ENCODE measurements at regions not wholly inside any gene's neighbourhood (a gene's known extent, or its start where the extent isn't known, plus 50 kb on each side); places are given as distances from the start of the nearest gene placed in this dataset.
"Not testable (repeated sequence)": the region's sequence is repeated elsewhere in the genome, so short reads cannot be mapped to it uniquely, and the experiment has no call there.

GRCh38 chr3:177358091-177358976 is 161.1 kb upstream of the TBL1XR1 start:
- peak; percentile 92 for DNase-seq (ENCODE audit: low spot score)

- DNase-seq (ENCODE audit: low spot score), result peak; percentile 51
Measured at GRCh38 chr3:177358977-177359592, 161.8 kb upstream of the TBL1XR1 start.

GRCh38 chr3:177359593-177360357 is 162.5 kb upstream of the TBL1XR1 start:
- DNase-seq (ENCODE audit: low spot score), result peak; percentile 99

DNA sequence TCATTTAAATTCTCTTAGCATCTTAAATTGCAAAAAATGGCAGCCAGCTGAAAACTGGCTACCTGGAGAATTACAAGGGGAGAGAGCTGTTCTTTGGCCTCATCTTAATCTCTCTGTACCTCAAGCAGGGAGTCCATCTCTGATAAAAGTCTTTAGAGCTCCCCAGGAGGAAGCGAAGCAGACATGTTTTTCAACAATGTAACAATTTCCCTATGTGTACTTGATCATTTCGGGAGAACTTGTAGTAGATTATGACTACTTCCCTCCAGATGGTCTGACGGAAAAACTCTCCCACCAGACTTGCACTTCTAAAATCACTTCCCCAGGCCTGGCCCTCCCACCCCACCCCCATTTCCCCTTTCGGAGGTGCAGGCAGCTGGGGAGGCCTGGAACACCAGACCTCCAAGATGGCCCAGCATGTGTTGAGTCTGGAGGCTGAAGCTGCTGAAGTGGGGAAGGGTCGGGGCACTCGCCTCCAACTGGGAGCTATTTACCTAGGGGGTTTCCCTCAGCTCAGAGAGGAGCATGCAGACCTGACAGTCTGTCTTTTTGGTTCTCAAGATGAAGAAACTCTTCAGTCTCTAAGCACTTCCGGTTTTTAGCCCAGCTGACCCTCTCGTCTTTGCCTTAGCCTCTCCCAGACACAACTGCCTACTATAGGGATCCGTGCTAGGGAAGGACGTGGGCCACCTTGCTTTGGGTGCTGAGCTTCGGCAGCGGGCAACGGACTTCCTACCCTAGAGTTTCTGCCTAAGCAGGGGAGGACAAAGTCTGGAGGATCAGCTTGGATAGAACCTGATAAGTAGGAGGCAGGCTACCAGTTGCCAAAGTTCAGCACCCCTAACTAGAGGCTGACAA is 164.0 kb upstream of the TBL1XR1 start:
- DNase-seq (ENCODE audit: low spot score), result no peak

- DNase-seq (ENCODE audit: low spot score), result no peak
Measured at GRCh38 chr3:177362626-177363025, 165.3 kb upstream of the TBL1XR1 start.

DNA sequence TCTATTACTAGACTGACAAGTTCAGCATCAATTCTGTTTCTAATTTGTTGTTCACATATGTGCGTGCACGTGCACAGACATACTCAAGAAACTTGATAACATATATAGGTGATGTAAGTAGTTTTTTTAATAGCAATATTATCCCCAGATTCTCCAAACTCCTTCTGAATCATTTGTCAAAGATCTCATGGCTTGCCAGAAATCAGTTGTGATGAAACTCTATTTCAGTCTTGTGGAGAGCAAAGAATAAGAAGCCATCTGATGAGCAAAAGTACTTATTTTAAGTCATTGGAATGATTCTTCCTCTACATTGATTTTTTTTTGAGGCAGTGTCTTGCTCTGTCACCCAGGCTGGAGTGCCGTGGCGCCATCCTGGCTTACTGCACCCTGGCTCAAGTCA is 167.0 kb upstream of the TBL1XR1 start:
- no peak for DNase-seq (ENCODE audit: low spot score)

GRCh38 chr3:177365294-177365693 is 168.0 kb upstream of the TBL1XR1 start:
- DNase-seq (ENCODE audit: low spot score), result not testable (repeated sequence)

- no peak for DNase-seq (ENCODE audit: low spot score)
Measured at GRCh38 chr3:177367788-177368187, 170.5 kb upstream of the TBL1XR1 start.

GRCh38 chr3:177370246-177370822 is 173.1 kb upstream of the TBL1XR1 start:
- DNase-seq (ENCODE audit: low spot score), result no peak

GRCh38 chr3:177371146-177371545 is 173.9 kb upstream of the TBL1XR1 start:
- no peak for DNase-seq (ENCODE audit: low spot score)

DNA sequence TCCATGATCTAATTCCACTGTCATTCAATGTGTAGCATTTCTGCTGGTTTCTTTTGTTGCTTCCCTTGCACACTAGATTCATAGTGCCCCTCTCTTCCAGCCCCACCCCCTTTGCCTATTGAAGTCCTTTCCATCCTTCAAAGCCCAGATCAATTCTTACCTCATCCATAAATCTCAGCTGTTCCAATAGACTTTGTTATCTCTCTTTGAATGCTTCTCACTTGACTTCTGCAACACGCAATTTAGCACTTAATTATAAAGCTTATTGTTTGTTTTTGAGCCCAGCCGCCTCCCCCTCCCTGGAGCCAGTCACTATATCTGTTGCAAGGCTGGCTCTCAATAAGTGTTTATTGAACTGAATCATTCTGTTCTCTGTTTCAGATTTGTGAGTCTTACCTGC is 174.6 kb upstream of the TBL1XR1 start:
- no peak for DNase-seq (ENCODE audit: low spot score)

DNA sequence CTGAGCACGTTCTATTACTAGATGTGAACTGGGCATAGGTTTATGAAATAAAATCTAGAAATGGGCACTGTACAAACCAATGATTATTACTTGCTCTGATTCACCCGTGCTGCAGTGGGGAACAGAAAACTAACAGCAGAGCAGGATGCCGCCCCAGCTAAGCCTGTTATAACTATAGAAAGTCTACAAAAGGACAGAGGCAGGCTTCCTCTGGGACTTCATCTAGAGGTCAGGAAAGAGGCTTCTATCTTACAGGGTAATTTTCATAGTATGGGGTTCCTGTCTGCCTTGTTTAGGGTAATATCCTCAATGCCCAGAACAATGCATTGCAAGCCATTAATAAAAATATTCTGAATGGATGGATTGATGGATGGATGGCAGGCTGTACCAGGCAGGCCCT is 177.0 kb upstream of the TBL1XR1 start:
- no peak for DNase-seq (ENCODE audit: low spot score)

DNA sequence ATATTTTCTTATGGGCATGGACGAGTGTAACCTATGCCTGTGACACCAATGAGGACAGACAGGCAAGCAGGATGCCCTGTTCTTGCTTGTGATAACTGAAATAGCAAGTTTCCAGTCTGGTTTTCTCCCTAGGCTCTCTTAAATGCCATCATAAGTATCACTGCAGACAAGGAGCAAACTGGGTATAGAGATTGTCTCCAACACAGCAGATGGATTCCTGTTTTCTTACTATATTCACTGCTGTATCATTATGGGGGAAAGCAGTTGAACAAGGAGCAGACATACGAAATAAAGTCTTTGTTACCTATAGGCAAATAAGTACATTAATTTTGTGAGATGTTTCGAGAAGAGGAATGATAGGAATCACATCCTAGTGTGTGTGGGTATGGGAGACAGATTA is 178.0 kb upstream of the TBL1XR1 start:
- no peak for DNase-seq (ENCODE audit: low spot score)

DNA sequence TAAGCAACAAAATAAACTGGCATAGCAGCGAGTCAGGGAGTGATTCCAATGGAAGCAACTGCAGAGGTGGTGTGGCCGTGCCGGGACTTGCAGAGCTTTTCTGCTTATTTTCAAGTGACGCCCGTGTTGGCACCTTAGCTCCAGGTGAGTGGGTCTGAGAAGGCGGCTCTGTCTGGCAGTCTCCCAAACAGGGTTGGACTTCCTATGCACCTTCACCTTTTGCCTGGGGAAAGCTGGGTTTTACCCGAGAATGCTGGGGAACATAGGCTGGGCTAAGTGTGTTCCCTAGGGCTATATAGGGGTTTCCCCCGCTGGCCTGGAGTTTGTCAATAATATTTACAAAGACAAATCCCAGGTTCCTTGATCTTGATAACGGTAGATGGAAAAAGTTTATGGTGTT is 179.9 kb upstream of the TBL1XR1 start:
- DNase-seq (ENCODE audit: low spot score), result no peak

GRCh38 chr3:177378168-177378567 is 180.9 kb upstream of the TBL1XR1 start:
- no peak for DNase-seq (ENCODE audit: low spot score)

DNA sequence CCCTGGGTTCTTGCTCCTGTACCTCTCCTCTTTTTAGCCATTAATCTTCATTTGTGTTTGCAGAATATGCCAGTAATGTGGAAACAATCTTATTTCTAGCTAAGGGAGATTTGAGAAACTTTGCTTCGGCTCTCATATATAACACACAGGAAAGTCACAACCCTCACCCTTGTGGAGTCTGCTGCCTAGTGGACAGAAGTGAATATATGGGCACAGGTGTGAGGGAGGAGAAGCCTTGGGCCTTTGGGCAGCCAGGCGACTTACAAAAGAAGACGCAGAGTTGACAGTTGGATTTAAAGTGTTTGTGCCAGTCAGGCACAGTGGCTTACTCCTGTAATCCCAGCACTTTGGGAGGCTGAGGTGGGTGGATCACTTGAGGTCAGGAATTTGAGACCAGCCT is 181.8 kb upstream of the TBL1XR1 start:
- no peak for DNase-seq (ENCODE audit: low spot score)

DNA sequence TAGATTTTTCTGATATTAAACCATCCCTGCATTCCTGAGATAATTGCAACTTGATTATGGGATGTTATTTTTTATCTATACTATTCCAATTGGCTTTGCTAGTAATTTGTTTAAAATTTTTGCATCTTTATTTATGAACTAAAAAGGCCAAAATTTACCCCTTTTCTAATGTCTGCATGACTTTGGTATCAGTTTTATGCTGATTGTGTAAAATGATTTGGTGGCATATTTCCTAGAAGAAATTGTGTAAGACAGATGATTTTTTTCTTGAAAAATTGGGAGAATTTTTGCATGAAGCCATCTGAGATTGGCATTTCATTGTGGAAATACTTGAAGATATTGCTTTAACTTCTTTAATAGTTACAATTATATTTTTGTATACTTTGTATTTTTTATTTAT is 183.8 kb upstream of the TBL1XR1 start:
- DNase-seq (ENCODE audit: low spot score), result no peak

- DNase-seq (ENCODE audit: low spot score), result no peak
Measured at GRCh38 chr3:177382944-177383343, 185.7 kb upstream of the TBL1XR1 start.

GRCh38 chr3:177385186-177385585 is 187.9 kb upstream of the TBL1XR1 start:
- no peak for DNase-seq (ENCODE audit: low spot score)

GRCh38 chr3:177385831-177386301 is 188.6 kb upstream of the TBL1XR1 start:
- peak; percentile 19 for DNase-seq (ENCODE audit: low spot score)

DNA sequence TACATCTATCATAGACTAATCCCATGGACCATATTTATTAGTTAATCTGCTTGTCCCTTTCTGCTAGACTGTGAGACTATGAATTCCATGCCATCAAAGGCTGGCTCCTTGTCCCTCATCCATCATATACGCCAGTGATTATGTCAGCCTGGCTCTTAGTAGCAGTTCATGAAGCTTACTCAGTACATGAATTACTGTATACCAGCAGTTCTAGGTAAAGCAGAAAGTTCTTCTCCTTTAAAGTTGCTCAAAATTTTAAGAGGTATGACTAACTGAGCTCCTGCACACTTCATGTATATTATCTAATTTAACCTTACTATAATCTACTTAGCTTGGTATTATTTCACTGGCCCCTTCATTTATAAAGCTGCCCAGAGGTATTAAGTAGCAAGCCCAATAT is 190.9 kb upstream of the TBL1XR1 start:
- DNase-seq (ENCODE audit: low spot score), result no peak
